DOHH2 (cell line): ENCODE measurements at regions not wholly inside any gene's neighbourhood (a gene's known extent, or its start where the extent isn't known, plus 50 kb on each side); places are given as distances from the start of the nearest gene placed in this dataset.

Experiments
- CTCF ChIP-seq: fragments of 200-600 bp; sonication (generic); IDR thresholded peaks from one replicate; pipeline ENCODE4 v1.5.1; 2014; ENCODE audit warnings: antibody characterized with exemption, mild to moderate bottlenecking, low read depth, low read length; ENCODE audit not compliant: poor library complexity, severe bottlenecking
- EZH2phosphoT487 ChIP-seq: fragments of 200-600 bp; sonication (generic); IDR thresholded peaks from 2 replicates; pipeline ENCODE4 v1.6.1; 2017; ENCODE audit warnings: borderline replicate concordance, mild to moderate bottlenecking, antibody characterized with exemption, low read length, moderate library complexity, mixed read lengths

- no peak for TF ChIP-seq CTCF
- no peak for TF ChIP-seq EZH2phosphoT487
Measured at GRCh38 chr4:13032936-13033335, 451.2 kb downstream of the RAB28 start.
